ENCODE measurements at regions not wholly inside any gene's neighbourhood (a gene's known extent, or its start where the extent isn't known, plus 50 kb on each side); places are given as distances from the start of the nearest gene placed in this dataset.

DNA sequence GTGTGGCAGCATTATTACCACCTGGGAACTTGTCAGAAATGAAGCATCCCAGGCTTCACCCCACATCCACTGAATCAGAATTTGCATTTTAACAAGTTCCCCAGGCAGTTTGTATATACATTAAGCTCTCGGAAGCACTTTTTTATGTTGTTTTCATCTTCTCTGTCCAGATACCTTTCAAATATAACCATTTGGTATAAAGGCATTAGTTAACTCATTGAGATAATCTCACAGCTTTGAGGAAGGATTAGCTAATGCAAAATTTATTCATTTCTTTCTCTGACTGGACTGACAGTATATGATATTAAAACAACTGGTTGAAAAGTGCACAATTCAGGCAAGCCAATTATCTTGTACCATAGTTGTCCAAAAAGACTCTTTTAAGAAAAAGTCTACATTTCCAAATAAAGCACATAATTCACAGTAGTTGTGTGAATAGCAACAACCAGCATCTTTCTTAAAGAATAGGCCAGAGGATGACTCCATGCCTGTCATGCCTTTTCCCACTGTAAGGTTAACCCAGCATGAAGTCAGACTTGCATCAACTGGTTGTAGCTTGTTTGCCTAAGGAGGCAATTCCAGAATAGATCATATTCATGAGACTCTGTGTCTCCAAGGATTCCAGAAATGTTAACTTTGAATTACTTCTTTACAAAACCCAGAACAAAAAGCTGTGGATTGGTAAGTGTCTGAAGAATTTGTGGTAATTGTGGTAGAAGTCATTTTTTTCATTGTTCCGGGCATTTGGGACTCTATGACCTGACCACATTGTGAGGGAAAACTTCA, 254.3 kb upstream of the SESN3 start:
- TF ChIP-seq, protein P1, sequence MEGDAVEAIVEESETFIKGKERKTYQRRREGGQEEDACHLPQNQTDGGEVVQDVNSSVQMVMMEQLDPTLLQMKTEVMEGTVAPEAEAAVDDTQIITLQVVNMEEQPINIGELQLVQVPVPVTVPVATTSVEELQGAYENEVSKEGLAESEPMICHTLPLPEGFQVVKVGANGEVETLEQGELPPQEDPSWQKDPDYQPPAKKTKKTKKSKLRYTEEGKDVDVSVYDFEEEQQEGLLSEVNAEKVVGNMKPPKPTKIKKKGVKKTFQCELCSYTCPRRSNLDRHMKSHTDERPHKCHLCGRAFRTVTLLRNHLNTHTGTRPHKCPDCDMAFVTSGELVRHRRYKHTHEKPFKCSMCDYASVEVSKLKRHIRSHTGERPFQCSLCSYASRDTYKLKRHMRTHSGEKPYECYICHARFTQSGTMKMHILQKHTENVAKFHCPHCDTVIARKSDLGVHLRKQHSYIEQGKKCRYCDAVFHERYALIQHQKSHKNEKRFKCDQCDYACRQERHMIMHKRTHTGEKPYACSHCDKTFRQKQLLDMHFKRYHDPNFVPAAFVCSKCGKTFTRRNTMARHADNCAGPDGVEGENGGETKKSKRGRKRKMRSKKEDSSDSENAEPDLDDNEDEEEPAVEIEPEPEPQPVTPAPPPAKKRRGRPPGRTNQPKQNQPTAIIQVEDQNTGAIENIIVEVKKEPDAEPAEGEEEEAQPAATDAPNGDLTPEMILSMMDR (IDR thresholded peaks at IDR 0.05): no peak
- no peak for TF ChIP-seq POLR2AphosphoS5 (IDR thresholded peaks at IDR 0.05; ENCODE audit: low read depth, low read length)
- no peak for TF ChIP-seq SIN3A (IDR thresholded peaks at IDR 0.05; ENCODE audit: borderline replicate concordance, insufficient read depth, low read depth, low read length)

All from Panc1 (cell line).